Activated T-cell treated with anti-CD3 and anti-CD28 coated beads for 24 hours (primary cell): ENCODE measurements at regions not wholly inside any gene's neighbourhood (a gene's known extent, or its start where the extent isn't known, plus 50 kb on each side); places are given as distances from the start of the nearest gene placed in this dataset.

ENCODE experiments used
- DNase-seq: peaks from one replicate; pipeline ENCODE4 v3.0.0-alpha.2; 2020; ENCODE audit warnings: low read depth

DNA sequence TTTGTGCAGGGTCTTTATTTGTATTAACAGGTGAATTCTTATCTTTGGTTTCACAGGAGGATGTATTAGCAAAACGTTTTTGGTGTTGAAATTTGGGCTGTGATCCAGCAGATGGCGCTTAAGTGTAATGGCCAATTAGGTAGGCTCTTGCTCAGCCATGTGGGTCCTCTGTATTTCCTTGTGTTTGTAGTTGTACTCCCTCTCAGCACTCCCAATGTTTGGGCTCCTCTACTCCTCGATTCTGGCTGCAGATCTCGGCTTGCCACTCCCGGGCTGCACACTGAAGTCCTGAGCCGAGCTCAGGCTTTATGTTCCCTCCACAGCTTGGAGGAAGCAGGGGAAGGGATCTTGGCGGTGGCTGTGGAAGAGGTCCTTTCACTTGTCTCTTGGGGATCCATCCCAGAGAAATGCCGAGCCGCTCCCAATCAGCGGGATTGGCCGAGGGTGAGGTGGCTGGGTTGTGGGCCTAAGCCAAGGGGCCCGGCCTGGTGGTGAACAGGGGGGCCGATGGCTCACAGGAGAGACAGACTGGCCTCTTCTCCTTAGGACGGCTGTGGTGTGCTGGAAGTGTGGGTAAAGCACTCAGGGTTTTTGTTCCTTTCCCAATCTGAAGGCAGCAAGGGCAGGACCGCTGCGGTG lies 133.7 kb downstream of the AEBP2 start:
- no peak for DNase-seq

DNA sequence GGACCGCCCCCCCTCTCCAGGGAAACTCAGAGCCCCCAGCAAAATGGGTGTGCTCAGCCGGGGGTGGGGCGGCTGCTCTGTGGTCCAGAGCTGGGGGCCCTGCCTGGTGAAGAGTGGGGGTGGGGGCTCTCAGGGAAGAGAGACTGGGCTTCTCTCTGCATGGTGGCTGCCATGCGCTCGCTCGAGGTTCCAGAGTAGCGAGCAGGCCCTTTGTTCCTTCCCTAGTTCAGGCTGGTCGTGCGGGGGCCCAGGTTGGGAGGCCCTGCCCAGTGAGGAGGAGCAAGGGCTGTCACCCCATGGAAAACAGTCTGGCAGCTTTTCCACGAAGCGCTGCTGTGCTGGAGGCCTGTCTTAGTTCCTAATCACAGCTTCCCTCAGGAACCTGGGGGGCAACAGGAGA lies 134.6 kb downstream of the AEBP2 start:
- DNase-seq = no peak

DNA sequence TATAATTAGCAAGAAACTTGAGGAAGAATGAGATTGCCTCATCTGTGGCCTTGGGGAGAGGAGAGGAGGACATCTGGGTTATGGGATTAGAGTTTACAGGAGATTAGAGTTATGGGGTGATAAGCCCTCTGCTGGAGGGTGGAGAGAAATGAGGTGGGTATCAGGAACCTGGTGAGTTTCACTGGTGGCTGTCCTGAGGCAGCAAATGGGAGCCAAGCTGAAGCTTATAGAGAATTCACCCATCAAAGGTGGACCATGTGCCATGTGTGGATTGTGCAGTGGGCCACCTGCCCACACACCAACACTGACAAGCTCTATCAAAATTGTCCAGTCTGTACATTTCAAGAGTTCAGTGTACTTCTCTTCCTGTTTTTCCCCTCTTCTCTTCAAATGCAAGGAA lies 135.3 kb downstream of the AEBP2 start:
- no peak for DNase-seq

DNA sequence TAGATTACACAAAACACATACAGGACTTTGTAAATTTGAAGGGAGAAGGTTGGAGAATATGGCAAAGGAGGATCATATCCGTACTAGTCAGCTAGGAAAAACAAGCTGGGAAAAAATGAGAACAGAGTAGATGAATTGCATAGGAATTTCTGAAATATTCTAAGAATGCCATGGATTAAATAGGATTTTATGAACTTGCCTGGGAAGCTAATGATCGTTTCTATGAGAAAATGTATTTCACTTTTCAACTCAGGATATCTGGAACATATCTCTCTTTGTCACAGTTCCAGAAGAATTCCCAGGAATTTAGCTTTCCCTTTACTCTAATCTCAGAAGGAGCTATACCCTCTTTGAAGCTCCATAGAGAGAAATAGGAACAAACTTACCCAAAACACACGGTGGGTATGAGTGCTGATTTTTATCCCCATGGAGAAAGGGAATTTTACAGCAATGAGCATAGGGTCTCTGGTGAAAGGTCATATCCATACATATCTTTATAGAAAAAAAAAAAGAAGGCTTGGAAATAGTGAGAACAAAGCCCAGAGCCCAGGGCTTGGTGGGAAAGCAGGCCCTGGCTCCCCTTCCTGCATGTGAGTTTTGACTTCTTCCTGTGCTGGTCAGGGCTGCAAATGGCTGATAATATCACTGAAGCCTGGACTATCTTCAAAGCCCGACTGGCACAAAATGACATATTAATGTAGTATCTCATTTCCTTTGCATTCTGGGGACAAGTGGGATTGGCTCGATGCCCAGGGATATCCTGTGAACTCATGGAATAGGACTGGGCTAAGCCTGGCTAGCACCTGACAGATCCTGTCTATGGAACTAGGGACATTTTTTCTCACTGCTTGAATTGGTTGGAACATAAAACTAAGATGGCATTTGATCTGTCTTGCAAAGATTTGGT lies 136.3 kb downstream of the AEBP2 start:
- no peak for DNase-seq

DNA sequence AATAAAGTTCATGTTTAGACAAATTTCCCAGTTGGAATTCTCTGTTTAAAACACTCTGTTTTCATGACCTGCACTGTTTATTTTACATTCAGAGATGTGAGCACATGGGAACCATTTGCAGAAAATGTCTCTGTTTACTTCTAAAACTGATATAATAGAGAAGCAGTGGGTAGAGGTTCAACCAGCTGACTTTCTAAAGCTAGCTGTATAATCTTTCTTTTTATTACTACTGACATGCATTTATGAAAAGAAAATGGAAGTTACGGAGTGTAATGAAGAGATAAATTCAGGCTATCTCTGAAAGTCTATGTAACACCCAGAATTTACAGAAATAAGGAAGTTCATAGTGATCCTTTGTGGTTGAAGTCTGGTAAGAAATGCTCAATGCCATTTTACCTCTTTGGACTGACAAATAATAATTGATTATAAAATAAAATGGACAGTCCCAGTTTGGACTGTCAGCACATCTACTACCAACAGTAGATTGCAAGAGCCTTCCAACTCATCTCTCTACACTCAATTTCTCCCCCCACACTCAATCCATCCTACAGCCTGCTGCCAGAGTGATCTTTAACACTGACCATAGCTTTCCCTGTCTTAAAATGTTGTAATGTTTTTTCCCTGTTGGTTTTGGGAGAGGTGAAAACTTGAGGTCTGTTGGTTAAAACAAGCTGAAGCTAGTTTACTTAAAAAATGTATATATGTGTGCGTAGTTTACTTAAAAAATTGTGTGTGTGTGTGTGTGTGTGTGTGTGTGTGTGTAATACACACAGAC lies 137.4 kb downstream of the AEBP2 start:
- no peak for DNase-seq

DNA sequence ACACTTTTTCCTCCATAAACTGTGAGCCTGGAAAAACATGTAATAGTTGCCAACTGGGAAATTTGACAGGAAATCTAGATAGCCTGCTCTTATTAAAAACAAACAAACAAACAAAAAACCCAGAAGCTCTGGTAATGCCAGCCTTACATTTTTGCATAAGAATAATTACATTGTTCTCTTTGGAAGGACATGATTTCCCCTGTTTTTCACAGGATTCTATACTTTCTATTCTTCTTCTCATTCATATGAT lies 137.9 kb downstream of the AEBP2 start:
- DNase-seq = no peak

DNA sequence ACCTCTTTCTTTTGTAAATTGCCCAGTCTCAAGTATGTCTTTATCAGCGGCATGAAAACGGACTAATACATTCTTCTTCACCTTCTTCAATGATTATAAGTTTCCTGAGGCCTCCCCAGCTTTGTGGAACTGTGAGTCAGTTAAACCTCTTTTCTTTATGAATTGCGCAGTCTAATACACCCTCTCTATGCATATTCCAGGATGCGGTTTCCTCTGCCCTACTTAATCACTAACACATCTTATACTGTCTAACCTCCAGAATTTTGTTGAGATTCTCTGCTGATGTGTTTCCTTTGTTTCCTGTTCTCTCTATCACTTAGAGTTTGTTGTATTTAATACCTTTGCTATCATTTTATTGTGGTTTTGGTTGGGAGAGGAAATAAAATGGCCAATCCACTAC lies 145.4 kb downstream of the AEBP2 start:
- no peak for DNase-seq

DNA sequence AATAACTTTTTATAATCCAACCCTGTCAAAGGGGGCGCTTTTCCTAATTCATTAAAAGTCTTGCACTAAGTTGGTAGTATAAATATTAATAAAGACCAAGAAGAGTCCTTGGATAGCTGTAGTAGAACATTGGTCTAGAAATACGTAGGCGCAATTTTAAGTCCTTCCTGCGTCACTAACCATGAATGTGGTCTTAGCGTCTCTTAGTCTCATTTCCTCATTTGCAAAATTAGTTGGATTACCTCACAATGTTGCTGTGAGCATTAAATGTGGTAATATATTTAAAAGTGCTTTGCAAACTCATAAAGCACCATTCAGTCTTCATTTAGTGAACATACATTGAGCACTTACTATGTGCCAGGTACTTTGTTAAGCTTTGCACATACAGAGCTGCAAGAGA lies 149.7 kb downstream of the AEBP2 start:
- DNase-seq = no peak

DNA sequence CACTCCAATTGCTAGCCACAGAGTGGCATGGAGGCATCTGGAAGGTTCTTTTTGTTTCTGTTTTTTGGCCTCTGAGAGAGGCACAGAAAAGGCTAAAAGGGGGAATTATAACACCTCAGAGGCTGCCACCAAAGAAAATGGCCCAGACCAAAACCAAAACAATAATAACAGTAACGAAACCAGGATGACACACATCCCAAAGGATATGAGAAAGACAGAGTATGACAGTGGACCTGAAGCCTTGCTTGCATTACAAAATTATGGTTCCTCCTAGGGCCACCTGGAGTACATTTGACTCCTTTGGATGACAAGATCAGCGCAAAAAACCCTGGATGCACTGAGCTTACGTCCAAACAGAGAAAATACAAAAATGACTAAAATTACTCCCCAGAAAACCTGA lies 152.7 kb downstream of the AEBP2 start:
- no peak for DNase-seq

DNA sequence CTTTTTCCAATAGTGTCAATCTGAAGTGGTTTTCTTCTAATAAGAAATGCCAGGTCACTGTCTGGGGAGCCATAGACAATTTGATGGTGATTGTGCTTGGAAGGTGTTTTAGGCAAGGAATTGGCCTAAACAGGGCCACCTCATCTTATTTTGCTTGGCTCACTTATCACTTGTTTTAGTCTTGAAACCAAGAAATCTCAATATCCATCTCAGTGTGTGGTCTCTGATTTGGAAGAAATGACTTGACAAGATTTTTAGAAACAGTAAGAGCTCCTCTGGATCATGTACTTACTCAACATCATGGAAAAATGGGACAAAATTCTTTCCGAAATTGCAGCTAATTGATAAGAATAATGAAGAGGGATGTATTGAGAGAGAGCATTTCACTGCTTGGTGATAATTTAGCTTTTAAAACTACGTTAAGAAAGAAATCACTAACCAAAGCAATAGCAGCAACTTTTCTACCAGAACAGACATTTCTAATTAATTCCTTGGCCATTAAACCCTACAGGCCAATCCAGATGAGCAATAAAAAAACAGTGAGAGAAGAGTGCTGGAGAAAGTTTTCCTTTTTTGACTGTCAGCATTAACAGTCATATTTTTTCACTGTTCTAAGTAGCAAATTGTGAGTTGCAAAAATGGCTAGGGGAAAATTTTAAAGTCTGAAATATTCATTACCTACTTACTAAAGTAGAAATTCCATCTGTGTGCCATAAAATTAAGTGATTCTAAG lies 157.3 kb downstream of the AEBP2 start:
- DNase-seq = no peak

DNA sequence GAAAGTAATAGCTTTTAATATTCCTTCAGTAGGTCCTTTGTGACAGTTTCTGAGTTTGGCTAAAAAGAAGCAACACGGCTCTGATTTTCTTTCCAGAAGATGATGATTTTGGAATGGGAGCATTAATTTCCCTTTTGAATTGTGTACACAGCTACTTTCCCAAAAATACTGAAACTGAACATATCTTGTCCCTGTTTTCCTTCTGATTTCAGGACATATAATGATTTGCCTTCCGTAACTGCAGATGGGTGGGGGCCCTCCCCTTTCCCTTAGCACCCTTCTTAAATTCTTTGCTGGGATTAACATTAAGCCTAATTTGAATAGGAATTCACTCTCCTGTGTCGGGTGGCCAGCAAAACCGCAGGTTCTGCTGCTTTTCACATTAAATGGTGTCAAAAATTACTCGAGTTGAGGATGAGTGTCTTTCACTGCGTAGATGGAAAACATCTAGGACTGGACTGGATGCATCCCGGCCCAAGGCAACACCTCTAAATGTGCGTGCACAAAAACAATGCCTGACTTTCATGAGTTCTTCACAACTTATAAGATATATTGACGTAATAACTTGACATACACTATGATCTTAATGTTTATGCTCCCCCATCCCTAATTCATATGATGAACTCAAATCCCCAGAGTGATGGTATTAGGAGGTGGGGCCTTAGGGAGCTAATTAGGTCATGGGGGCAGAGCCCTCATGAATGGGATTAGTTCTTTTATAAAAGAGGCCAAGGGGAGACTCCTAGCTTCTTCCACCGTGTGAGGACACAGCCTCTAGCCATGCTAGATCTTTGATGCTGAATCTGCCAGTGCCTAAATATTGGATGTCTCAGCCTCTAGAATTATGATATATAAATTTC lies 158.1 kb downstream of the AEBP2 start:
- DNase-seq = no peak

DNA sequence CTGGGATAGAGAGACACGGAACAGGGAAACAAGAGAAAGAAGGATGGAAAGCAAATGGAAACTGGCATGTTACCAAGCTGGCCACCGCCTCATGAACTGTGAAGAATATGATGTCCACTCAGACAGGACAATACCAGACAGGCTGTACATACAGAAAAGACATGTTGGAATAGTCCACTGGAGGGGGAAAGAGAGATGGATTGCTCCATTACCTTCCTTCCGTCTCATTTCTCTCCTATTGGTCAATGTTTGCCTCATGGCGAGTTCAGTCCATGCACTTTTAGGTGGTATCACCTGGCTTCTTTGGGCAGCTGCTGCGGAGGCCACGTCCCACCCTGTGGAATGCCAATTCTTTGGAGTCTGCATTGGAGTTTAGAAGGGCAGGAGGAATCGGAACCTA lies 166.4 kb downstream of the AEBP2 start:
- DNase-seq = no peak

DNA sequence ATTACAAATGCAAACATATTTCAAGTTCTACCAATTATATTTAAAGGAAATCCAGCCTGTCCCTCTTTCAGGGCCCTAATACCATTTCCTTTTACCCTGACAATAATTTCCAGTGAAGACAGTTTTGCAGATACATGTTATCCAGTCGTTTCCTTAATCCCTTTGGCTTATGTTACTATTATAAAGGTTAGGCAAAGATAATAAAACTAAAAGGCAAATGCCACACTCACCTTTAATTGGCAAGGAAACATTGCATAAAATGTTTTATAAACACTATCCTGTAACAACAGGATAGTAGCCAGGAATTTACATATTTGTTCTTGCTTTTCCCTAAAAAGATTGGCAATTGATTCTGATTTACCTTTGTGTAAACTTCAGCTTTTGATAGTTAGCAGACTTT lies 168.7 kb downstream of the AEBP2 start:
- DNase-seq = no peak

DNA sequence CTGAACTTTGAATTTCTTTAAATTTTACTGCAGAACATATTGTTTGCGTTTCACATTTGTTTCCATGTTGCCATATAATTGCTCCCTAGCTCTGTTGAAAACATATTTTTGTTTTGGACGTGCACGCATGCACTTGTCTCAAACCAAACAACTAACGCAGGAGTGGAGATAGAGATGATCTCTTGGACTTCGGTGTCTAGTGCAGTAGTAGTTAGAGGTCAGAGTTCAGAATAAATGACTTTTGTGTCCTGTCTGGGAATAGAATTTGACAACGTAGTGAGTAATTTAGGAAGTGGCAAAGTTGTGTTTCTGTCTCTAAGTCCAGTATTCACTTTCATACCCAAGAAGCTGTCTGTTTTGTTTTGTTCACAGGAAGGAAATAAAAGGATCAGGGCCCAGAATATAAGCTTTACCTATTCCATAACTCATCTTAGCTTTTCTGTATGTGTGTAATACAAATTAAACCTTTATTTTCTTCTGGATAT lies 173.8 kb downstream of the AEBP2 start:
- no peak for DNase-seq

DNA sequence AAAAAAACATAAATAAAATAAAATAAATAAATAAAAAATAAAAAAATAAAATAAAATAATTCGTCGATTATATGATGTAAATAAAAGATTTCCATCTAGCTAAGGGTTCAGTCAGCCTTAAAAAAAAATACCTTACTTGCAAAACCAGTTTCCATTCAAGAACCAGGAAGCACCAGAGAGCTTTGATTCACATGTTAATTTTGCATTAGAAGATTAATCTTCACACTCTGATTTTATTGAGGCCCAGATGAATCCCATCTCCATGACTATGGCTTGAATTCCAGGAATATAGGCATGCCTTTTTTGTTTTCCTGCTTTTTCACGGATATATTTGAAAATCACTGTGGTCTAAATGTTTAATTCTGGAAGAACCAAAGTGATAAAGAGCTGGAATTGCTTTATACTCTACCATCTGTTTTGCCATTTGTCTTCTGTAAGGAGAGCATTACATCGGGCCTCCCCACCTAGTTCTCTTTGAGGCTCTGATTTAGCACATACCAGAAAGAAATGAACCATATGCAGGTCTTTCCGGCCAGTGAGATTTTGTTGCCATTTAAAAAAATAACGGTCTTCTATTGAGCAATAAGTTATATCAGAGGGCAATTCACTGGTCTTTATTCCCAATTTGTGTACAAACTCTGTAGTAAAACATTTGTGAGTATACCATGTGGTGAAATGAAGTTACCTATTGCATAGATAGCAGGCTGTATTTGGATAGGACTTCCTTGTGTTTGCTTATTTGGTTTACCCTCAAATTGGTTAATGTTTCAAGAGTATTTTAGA lies 175.5 kb downstream of the AEBP2 start:
- no peak for DNase-seq

DNA sequence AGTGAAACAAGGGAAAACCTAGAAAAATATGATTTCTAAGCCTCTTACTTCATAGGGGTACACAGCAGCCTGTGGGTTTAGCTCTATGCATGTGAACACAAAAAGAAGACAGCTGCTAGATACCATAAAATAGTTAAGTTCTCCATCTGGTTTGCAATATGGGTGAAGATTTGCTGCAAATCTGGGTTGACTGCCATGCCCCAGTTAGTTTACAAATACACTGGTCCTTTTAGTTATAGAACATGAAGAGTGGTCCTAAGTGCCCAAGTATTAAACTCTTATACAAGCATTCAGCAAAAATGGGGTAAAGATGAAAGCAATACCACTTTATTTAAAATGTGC lies 176.1 kb downstream of the AEBP2 start:
- no peak for DNase-seq

DNA sequence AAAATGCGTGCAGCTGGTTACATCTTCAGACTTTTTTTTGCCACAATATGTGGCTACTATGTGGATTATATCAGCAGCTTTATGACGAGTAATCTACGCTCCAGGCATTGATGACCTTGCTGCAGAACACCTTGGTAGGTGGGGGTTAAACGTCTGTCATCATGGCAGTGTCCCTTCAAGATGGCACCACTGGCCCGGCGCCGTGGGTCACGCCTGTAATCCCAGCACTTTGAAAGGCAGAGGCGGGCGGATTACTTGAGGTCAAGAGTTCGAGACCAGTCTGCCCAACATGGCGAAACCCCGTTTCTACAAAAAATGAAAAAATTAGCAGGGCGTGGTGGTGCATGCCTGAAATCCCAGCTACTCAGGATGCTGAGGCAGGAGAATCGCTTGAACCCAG lies 177.5 kb downstream of the AEBP2 start:
- DNase-seq = no peak

DNA sequence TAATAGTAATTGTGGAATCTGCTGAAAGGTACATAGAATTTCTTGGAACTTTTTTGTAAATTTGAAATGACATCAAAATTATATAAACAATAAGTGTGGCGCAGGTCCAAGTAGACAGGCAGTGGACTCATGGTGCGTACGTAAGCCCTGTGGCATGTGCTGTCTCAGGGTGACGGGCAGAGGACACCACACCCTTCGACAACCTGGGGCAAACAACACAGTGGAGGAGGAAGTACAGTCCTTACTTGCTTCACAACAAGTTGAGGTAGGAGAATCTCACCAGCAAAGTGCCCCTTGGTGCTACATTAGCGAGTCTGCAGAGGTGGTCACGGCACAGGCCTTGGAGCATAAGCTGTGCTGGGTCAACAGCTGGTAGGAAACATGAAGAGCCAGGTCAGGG lies 180.9 kb downstream of the AEBP2 start:
- no peak for DNase-seq

DNA sequence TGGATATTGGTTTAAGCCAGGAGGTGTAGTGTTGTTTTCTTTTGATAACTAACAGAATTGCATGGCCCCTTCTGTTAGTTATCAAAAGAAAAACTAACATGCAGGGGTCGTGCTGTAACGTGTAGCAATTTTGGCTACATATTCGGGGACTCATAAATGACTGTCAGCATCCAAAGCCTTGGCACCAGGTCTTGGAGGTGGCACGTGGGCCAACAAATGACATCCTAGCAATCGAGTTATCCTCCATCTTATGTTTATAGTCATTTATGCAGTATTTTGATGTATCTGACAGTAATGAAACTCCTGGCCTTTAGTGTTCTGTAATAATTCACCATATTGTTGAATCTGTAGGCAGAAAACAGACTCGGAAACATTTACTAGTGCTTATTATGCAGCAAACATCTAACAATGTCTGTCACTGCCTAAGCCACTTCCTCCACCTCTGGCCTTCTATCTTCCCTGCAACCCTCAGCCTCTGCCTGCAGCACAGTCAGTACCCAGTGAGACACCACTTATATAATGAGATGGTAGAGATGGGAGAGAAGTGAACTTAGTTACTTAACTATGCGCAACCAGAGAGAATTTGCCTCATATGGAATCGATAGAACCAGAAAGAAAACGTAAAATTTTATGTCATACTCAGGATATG lies 184.6 kb downstream of the AEBP2 start:
- no peak for DNase-seq

DNA sequence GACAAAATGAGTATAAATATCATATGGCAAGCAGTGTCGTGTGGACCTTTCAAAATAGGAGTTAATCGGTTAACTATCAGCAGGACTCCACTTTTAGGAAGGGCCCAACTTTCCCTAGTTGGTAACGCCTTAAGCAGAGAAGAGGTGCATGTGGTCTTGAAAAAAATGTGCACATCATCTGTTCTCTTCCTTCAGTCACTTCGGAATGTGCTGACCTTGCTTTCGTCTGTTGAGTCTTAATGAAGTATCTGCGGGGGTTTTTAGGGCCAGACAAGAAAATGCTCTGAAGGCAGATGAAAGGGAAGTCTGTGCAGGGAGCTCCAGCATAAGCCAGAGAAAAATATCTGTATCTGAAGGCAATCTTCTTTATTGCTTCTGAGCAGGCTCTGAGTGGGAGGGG lies 185.2 kb downstream of the AEBP2 start:
- DNase-seq = no peak
